ENCODE measurements at regions not wholly inside any gene's neighbourhood (a gene's known extent, or its start where the extent isn't known, plus 50 kb on each side); places are given as distances from the start of the nearest gene placed in this dataset.

DNA sequence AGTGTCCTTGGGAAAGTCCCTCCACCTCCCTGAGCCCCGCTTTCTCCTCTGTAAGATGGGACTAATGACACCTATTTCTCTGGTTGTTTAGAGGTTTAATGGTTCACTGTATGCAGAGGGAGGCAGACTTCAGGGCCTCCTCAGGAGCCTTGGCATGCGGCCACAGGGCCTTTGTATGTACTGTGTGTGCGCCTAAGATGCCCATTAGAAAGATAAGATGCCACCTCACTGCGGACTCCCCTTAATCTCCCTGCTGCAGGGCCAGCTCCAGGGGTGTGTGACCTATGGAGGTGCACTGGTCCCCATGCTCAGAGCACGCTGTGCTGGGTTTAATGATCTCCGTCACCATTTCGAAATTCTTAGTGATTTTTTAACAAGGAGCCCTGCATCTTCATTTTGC, 59.3 kb downstream of the TMEM235 start:
- H3K4me3 ChIP-seq: no peak overlapping the region
- H3K27ac ChIP-seq: no peak overlapping the region
- H3K27me3 ChIP-seq: no peaks in the 10 kb centered on the region
- no peaks in the 10 kb centered on the region for H3K36me3 ChIP-seq
- TF ChIP-seq, protein P1, sequence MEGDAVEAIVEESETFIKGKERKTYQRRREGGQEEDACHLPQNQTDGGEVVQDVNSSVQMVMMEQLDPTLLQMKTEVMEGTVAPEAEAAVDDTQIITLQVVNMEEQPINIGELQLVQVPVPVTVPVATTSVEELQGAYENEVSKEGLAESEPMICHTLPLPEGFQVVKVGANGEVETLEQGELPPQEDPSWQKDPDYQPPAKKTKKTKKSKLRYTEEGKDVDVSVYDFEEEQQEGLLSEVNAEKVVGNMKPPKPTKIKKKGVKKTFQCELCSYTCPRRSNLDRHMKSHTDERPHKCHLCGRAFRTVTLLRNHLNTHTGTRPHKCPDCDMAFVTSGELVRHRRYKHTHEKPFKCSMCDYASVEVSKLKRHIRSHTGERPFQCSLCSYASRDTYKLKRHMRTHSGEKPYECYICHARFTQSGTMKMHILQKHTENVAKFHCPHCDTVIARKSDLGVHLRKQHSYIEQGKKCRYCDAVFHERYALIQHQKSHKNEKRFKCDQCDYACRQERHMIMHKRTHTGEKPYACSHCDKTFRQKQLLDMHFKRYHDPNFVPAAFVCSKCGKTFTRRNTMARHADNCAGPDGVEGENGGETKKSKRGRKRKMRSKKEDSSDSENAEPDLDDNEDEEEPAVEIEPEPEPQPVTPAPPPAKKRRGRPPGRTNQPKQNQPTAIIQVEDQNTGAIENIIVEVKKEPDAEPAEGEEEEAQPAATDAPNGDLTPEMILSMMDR (IDR thresholded peaks at IDR 0.05): no peak
- TF ChIP-seq POLR2A (IDR thresholded peaks at IDR 0.05): no peak
- H3K4me1 ChIP-seq: no peaks in the 10 kb centered on the region
- H3K9me3 ChIP-seq: no peaks in the 10 kb centered on the region
- intact Hi-C loops (cut with DNase I; ENCODE audit: low total_unique reads): loop anchor here (5.0 kb wide), 1 partner anchor 132 kb away; no protein-coding TSS in a partner anchor
- no peak for DNase-seq
